ENCODE measurements at regions not wholly inside any gene's neighbourhood (a gene's known extent, or its start where the extent isn't known, plus 50 kb on each side); places are given as distances from the start of the nearest gene placed in this dataset.

- TF ChIP-seq PRDM10 (tag by site-specific recombination; IDR thresholded peaks at IDR 0.05) (no peak), TSHZ1 (tag by site-specific recombination; IDR thresholded peaks at IDR 0.05; ENCODE audit: borderline replicate concordance) (no peak)
Observed at GRCh38 chr21:35840949-35841348, 219.4 kb downstream of the SETD4 start (continued).

GRCh38 chr21:35840197-35840799 is 220.0 kb downstream of the SETD4 start:
- H3K4me1 ChIP-seq (ENCODE audit: control insufficient read depth, insufficient read depth, low read length) = no peaks in the 10 kb centered on the region
- CTCF ChIA-PET = interaction anchor here (0.5 to 2.7 kb wide), 62 partner anchors 10 to 1567 kb away, joined by 3 to 32 read pairs (median 4); no protein-coding TSS in a partner anchor
- H3K27ac ChIP-seq (ENCODE audit: extremely low read depth, low read depth, low read length) = no peak overlapping the region
- no peaks in the 10 kb centered on the region for H3K36me3 ChIP-seq (ENCODE audit: control insufficient read depth in 2 of 2, insufficient read depth in 1 of 2, low read length in 2 of 2)
- H3K4me3 ChIP-seq (ENCODE audit: low read depth, low read length) = no peak overlapping the region
- POLR2A ChIA-PET = interaction anchor here (0.8 to 2.4 kb wide), 4 partner anchors 103 to 1095 kb away, joined by 4 to 8 read pairs (median 6); no protein-coding TSS in a partner anchor
- no peaks in the 10 kb centered on the region for H3K9me3 ChIP-seq (ENCODE audit: control insufficient read depth, insufficient read depth, low read depth, low read length)
- TF ChIP-seq ZNF18 (tag by site-specific recombination; IDR thresholded peaks at IDR 0.05) (no peak), ZNF112 (tag by site-specific recombination; IDR thresholded peaks at IDR 0.05) (no peak), ZNF132 (tag by site-specific recombination; IDR thresholded peaks at IDR 0.05; ENCODE audit: borderline replicate concordance) (no peak), KLF8 (tag by site-specific recombination; IDR thresholded peaks at IDR 0.05) (0 out of 2 replicates have a peak, but pooled peaks have one; percentile 34), PRDM6 (tag by site-specific recombination; IDR thresholded peaks at IDR 0.05) (no peak), ZNF37A (tag by site-specific recombination; IDR thresholded peaks at IDR 0.05) (no peak), ZNF510 (tag by site-specific recombination; IDR thresholded peaks at IDR 0.05; ENCODE audit: insufficient replicate concordance) (peak; percentile 11), ZNF513 (tag by site-specific recombination; IDR thresholded peaks at IDR 0.05) (no peak), SETDB1 (IDR thresholded peaks at IDR 0.05; ENCODE audit: insufficient read length, low read length) (no peak), SP7 (tag by site-specific recombination; IDR thresholded peaks at IDR 0.05) (0 out of 2 replicates have a peak, but pooled peaks have one; percentile 11), ZNF426 (tag by site-specific recombination; IDR thresholded peaks at IDR 0.05) (no peak; the same call in 1 of the 2 replicates), ZNF501 (tag by site-specific recombination; IDR thresholded peaks at IDR 0.05) (no peak), ZNF600 (tag by site-specific recombination; IDR thresholded peaks at IDR 0.05) (no peak), ZNF239 (tag by site-specific recombination; IDR thresholded peaks at IDR 0.05) (no peak), ZNF449 (tag by site-specific recombination; IDR thresholded peaks at IDR 0.05) (no peak)

Measured in HEK293 (cell line).